Small intestine (tissue), 7 donors: ENCODE measurements at regions not wholly inside any gene's neighbourhood (a gene's known extent, or its start where the extent isn't known, plus 50 kb on each side); places are given as distances from the start of the nearest gene placed in this dataset.

Experiments
- DNase-seq, 2 donors: peaks; one replicate each; pipeline versions ENCODE4 v3.0.0 to v3.0.0-alpha.2; 2013
- FAIRE-seq: peaks from 2 replicates; lab custom pipeline; 2012; peaks lifted over from hg19 to GRCh38; lab: Jason Lieb, UNC
- H3K27ac ChIP-seq, 3 donors: one replicate each; pipeline ENCODE4 v1.5.1; 2013; ENCODE audit warnings: low read length in 2 of 3, mild to moderate bottlenecking in 2 of 3, control low read depth in 1 of 3, inconsistent platforms in 1 of 3, low read depth in 1 of 3, moderate library complexity in 1 of 3
- H3K27me3 ChIP-seq, 3 donors: one replicate each; pipeline ENCODE4 v1.6.1; 2013; ENCODE audit warnings: low read length in 3 of 3, inconsistent platforms in 1 of 3; ENCODE audit not compliant: control insufficient read depth in 3 of 3, insufficient read depth in 3 of 3
- H3K36me3 ChIP-seq, 3 donors: one replicate each; pipeline ENCODE4 v1.6.1; 2013; ENCODE audit warnings: low read length in 3 of 3, inconsistent platforms in 1 of 3, low read depth in 1 of 3, mild to moderate bottlenecking in 1 of 3, moderate library complexity in 1 of 3; ENCODE audit not compliant: control insufficient read depth in 3 of 3, insufficient read depth in 2 of 3
- H3K4me1 ChIP-seq, 3 donors: one replicate each; pipeline ENCODE4 v1.6.1; 2013; ENCODE audit warnings: low read length in 2 of 3, inconsistent platforms in 1 of 3, low read depth in 1 of 3, mild to moderate bottlenecking in 1 of 3, moderate library complexity in 1 of 3; ENCODE audit not compliant: control insufficient read depth in 3 of 3, insufficient read depth in 2 of 3
- H3K4me3 ChIP-seq, 3 donors: one replicate each; pipeline ENCODE4 v1.5.1; 2013; ENCODE audit warnings: low read length in 3 of 3, control low read depth in 1 of 3, inconsistent platforms in 1 of 3, low read depth in 1 of 3, mild to moderate bottlenecking in 1 of 3, moderate library complexity in 1 of 3
- H3K9me3 ChIP-seq, 2 donors: one replicate each; pipeline ENCODE4 v1.6.1; 2013; ENCODE audit warnings: low read depth in 1 of 2, low read length in 1 of 2; ENCODE audit not compliant: control insufficient read depth in 2 of 2, insufficient read depth in 1 of 2
- WGBS, 3 donors: extraction: QIAGEN DNeasy Blood & Tissue Kit; methylation state at CpG; one replicate each; pipeline ENCODE4 v1.1.7; 2013; 5-methylcytosine and 5-hydroxymethylcytosine counted together
- donor health status: healthy with polysubstance abuse.
- donor health status: control.
- donor health status: control.
- donor health status: Bipolar disorder and iron deficiency.
- donor health status: healthy.

- no peaks in the 10 kb centered on the region for H3K9me3 ChIP-seq
- peaks cover 0 to 3% (median 0%) of the 10 kb centered on the region in 3 donors for H3K4me1 ChIP-seq
- no peaks in the 10 kb centered on the region for H3K36me3 ChIP-seq
- no peak overlapping the region for H3K4me3 ChIP-seq
- no peaks in the 10 kb centered on the region for H3K27me3 ChIP-seq
- DNase-seq (no peak), FAIRE-seq (no peak)
- no peak overlapping the region for H3K27ac ChIP-seq
- 66 to 78% (median 72%) methylated on average over 1 of the region's 1 CpG for WGBS, 3 donors
These were observed 68.5 kb upstream of the WDR75 start for GRCh38 chr2:189372688-189373257.

- Histone ChIP-seq H3K4me3 (no peak overlapping the region), H3K9me3 (no peaks in the 10 kb centered on the region), H3K4me1 (peaks cover 0 to 3% (median 0%) of the 10 kb centered on the region in 3 donors), H3K27ac (no peak overlapping the region), H3K27me3 (no peaks in the 10 kb centered on the region), H3K36me3 (no peaks in the 10 kb centered on the region)
- no peak for DNase-seq
- FAIRE-seq = no peak
These were observed 66.8 kb upstream of the WDR75 start for GRCh38 chr2:189374481-189374880.

- Histone ChIP-seq H3K9me3 (no peaks in the 10 kb centered on the region), H3K4me1 (peaks cover 0 to 3% (median 0%) of the 10 kb centered on the region in 3 donors), H3K36me3 (no peaks in the 10 kb centered on the region), H3K27ac (no peak overlapping the region), H3K4me3 (no peak overlapping the region), H3K27me3 (no peaks in the 10 kb centered on the region)
- FAIRE-seq = no peak
- DNase-seq = no peak
These were observed 65.4 kb upstream of the WDR75 start for GRCh38 chr2:189375842-189376241.

- Histone ChIP-seq H3K4me3 (no peak overlapping the region), H3K36me3 (no peaks in the 10 kb centered on the region), H3K27ac (no peak overlapping the region), H3K9me3 (no peaks in the 10 kb centered on the region), H3K27me3 (no peaks in the 10 kb centered on the region), H3K4me1 (no peaks in the 10 kb centered on the region)
- FAIRE-seq = no peak
- WGBS, 3 donors = 12 to 30% (median 28%) methylated on average over 2 of the region's 2 CpGs
- DNase-seq = no peak
These were observed 62.0 kb upstream of the WDR75 start for GRCh38 chr2:189379287-189379630.

GRCh38 chr2:189379731-189380261, 61.5 kb upstream of the WDR75 start:
- H3K4me3 ChIP-seq = no peak overlapping the region
- H3K27ac ChIP-seq = no peak overlapping the region
- no peak for FAIRE-seq
- 35 to 50% (median 49%) methylated on average over 1 of the region's 1 CpG for WGBS, 3 donors
- no peak for DNase-seq
- H3K27me3 ChIP-seq = no peaks in the 10 kb centered on the region
- H3K4me1 ChIP-seq = no peaks in the 10 kb centered on the region
- no peaks in the 10 kb centered on the region for H3K9me3 ChIP-seq
- no peaks in the 10 kb centered on the region for H3K36me3 ChIP-seq

- Histone ChIP-seq H3K9me3 (no peaks in the 10 kb centered on the region), H3K4me3 (no peak overlapping the region), H3K27ac (no peak overlapping the region), H3K27me3 (no peaks in the 10 kb centered on the region), H3K36me3 (no peaks in the 10 kb centered on the region), H3K4me1 (no peaks in the 10 kb centered on the region)
- no peak for DNase-seq
- no peak for FAIRE-seq
These were observed 58.6 kb upstream of the WDR75 start for GRCh38 chr2:189382668-189383067.

- WGBS, 3 donors = 84 to 88% (median 88%) methylated on average over 3 of the region's 3 CpGs
- Histone ChIP-seq H3K4me1 (no peaks in the 10 kb centered on the region), H3K27ac (no peak overlapping the region), H3K9me3 (no peaks in the 10 kb centered on the region), H3K4me3 (no peak overlapping the region), H3K27me3 (no peaks in the 10 kb centered on the region), H3K36me3 (no peaks in the 10 kb centered on the region)
- DNase-seq (no peak), FAIRE-seq (no peak)
These were observed 54.5 kb upstream of the WDR75 start for GRCh38 chr2:189386741-189387140.

GRCh38 chr2:189391201-189391600, 50.1 kb upstream of the WDR75 start:
- H3K4me1 ChIP-seq = no peaks in the 10 kb centered on the region
- 61 to 81% (median 77%) methylated on average over 3 of the region's 3 CpGs for WGBS, 3 donors
- no peak for FAIRE-seq

More at GRCh38 chr2:189391201-189391600, 50.1 kb upstream of the WDR75 start:
- Histone ChIP-seq H3K9me3 (no peaks in the 10 kb centered on the region), H3K4me3 (no peak overlapping the region), H3K27ac (no peak overlapping the region), H3K36me3 (no peaks in the 10 kb centered on the region), H3K27me3 (no peaks in the 10 kb centered on the region)
- no peak for DNase-seq
